Epithelial cell of esophagus (primary cell): ENCODE measurements at regions not wholly inside any gene's neighbourhood (a gene's known extent, or its start where the extent isn't known, plus 50 kb on each side); places are given as distances from the start of the nearest gene placed in this dataset.

Experiments used
- DNase-seq: peaks from one replicate; pipeline ENCODE4 v3.0.0; 2010; ENCODE audit warnings: low read depth
- H3K4me3 ChIP-seq: 2 replicates; pipeline ENCODE4 v1.5.1; 2011; ENCODE audit warnings: mild to moderate bottlenecking, low read length, control low read depth
- TF ChIP-seq, protein P1 (sequence below): IDR thresholded peaks from 2 replicates; pipeline ENCODE4 v1.5.1; 2011; ENCODE audit warnings: low read depth, mild to moderate bottlenecking, low read length, control low read depth, inconsistent platforms; ENCODE audit not compliant: insufficient read depth; ENCODE audit errors: missing control alignments

DNA sequence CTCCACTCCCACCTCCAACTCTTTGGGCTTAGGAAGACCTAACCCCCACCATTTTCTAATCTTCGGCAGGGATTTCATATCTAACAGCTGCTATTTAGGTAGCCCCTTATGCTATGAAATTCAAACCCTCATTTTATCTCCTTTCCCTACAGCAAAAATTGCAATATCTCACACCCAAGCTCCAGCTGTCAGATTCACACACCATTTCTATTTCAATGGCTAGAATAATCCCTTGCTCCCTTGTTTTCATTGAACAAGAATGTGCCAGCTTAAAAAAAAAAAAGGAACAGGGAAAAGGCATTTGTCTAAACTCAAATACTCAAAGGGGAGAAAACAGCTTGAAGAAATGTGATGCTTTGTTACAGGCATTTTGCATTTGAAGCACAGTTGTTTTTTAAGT lies 850.6 kb upstream of the ACVR2A start:
- H3K4me3 ChIP-seq = no peak overlapping the region
- TF ChIP-seq, protein P1, sequence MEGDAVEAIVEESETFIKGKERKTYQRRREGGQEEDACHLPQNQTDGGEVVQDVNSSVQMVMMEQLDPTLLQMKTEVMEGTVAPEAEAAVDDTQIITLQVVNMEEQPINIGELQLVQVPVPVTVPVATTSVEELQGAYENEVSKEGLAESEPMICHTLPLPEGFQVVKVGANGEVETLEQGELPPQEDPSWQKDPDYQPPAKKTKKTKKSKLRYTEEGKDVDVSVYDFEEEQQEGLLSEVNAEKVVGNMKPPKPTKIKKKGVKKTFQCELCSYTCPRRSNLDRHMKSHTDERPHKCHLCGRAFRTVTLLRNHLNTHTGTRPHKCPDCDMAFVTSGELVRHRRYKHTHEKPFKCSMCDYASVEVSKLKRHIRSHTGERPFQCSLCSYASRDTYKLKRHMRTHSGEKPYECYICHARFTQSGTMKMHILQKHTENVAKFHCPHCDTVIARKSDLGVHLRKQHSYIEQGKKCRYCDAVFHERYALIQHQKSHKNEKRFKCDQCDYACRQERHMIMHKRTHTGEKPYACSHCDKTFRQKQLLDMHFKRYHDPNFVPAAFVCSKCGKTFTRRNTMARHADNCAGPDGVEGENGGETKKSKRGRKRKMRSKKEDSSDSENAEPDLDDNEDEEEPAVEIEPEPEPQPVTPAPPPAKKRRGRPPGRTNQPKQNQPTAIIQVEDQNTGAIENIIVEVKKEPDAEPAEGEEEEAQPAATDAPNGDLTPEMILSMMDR = no peak
- no peak for DNase-seq

DNA sequence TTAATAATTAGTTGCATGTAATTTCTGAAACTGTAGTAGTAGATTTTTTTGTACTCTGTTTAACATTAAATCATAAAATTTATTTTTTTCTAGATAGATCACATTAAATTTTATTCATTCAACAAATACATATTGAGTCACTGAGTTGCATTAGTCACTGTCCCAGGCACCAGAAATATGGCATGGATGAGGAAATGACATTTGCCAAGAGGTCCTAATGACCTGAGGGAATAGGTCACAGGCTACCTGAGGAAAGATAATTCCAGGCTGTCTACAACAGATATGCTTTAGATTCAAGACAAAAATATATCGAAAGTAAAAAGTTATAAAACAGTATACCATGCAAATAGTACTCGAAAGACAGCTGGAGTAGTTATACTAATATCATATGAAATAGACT lies 852.4 kb upstream of the ACVR2A start:
- no peak overlapping the region for H3K4me3 ChIP-seq

DNA sequence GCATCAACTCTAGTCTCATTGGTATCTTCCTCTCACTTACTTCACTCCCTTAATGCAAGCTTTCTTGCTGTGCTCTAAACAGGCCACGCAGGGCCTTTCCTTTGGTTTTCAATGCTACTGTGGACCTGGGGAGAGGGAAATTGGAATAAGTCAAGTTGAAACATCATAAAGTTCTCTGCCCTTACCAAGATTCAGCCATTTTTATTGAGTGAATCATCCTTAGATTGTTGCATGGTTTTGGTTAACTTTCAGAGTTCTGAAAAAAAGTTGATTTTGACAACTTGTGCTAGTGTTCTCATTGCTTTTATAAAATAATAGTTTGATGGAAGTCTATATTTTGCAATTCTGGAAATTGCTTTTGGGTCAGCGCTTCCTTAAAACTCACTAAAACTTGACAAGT lies 852.8 kb upstream of the ACVR2A start:
- H3K4me3 ChIP-seq = no peak overlapping the region
- no peak for DNase-seq
- TF ChIP-seq, protein P1 = no peak

More for the DNA sequence above, 852.4 kb upstream of the ACVR2A start:
- DNase-seq = peak; percentile 48
- TF ChIP-seq, protein P1 = no peak

DNA sequence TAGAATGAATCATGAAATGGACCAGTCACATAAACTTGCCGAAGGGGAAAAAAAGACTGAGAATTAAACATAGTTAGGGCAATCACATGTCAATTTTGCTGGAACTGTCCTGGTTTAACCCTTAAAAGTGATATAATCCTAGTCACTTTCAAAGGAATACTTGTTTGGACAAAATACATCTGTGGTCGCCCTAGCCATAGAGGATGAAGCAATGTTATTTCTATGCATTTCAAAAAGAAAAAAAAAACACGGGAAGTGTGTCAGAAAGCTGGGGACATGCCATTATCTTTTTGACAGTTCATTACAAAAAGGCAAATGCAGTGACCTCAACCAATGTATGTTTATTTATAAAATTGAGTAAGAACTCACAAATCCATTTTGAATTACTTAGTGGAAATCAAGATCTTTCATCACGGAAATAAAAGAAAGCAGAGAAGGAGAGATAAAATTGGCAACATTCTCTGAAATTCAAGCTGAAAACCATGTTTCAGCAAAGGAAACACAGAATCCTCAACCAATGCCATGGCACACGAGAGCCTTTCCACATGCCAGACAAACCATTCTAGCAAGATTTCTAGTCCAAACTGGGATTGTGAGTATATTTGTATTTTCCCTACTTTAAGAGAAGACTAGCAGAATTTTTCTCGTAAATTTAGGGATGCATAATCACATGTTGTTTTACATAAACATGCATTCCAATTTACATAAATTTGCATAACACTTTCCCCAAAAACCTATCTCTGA lies 854.3 kb upstream of the ACVR2A start:
- H3K4me3 ChIP-seq = no peak overlapping the region
- TF ChIP-seq, protein P1 = no peak
- DNase-seq = no peak

DNA sequence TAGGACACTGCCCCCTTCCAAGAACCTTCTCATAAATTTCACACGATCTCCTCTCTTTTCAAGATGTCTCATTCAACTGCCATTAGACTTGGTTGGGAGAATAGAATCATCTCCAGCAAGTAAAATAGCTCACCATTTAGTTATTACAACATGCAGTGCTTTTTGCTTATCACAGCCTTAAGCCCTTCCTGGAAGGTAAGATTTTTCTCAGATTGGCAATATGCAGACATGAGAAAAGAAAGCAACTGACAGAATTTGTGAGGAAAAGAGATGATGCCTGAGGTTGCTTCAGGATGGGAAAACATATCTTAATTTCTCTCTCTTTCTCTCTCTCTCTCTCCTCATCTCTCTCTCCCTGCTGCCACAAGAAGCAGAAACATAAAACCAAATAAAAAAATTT lies 855.1 kb upstream of the ACVR2A start:
- TF ChIP-seq, protein P1 = no peak
- H3K4me3 ChIP-seq = no peak overlapping the region
- no peak for DNase-seq

DNA sequence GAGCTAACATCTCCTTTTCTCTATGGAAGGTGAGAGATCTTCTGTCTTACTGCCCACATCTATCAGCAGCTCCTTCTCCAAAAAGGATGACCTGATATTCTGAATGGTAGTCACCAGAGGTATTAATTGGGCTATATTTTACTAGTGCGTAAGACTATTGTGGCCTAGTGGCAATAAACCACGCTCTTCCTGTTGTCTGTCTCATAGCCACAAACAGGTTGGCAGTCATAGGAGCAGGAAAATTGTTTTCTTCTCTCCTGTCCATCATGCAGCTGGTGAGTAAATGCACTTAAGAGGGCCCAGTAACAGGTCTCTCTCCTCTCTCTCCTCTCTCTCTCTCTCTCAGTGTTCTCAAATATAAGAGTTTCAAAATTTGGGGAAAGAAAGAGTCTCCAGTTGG lies 856.8 kb upstream of the ACVR2A start:
- DNase-seq = no peak
- no peak overlapping the region for H3K4me3 ChIP-seq
- TF ChIP-seq, protein P1 = no peak

DNA sequence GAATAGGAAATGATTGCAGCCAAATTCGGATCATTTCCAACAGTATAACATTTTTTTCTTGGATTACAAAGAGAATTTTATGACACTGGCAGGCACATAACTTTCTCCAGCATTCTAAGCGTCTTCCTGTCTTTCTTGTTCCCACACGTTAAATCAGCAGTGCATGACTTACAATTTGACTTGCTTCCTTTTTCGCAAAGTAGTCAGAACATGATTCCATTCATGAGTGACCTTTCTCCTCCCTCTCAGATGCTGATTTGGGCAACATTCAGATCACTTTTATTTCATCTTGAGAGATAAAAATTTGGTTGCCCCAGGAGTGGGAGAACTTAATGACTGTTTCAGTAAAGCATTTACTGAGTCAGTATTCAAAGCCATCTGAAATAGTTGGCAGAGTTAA lies 858.7 kb upstream of the ACVR2A start:
- TF ChIP-seq, protein P1 = no peak
- DNase-seq = peak; percentile 76

More for the DNA sequence above, 858.7 kb upstream of the ACVR2A start:
- H3K4me3 ChIP-seq = no peak overlapping the region
